GM23338 (cell line): ENCODE measurements at regions not wholly inside any gene's neighbourhood (a gene's known extent, or its start where the extent isn't known, plus 50 kb on each side); places are given as distances from the start of the nearest gene placed in this dataset.

Experiments used
- CREB1 ChIP-seq: fragments of 250-450 bp; sonication (Bioruptor Pico); IDR thresholded peaks from 2 replicates; pipeline ENCODE4 v1.5.0; 2020; ENCODE audit warnings: low read depth, mild to moderate bottlenecking, moderate library complexity
- EZH2 ChIP-seq: fragments of 200-600 bp; sonication (generic); IDR thresholded peaks from one replicate; pipeline ENCODE4 v1.8.0; 2017; ENCODE audit warnings: antibody characterized with exemption, mild to moderate bottlenecking, low read depth; ENCODE audit not compliant: unreplicated experiment
- EZH2phosphoT487 ChIP-seq: fragments of 200-600 bp; sonication (generic); IDR thresholded peaks from one replicate; pipeline ENCODE4 v1.8.1; 2018; ENCODE audit warnings: antibody characterized with exemption; ENCODE audit not compliant: unreplicated experiment
- JUNB ChIP-seq: IDR thresholded peaks from one replicate; pipeline ENCODE4 v1.6.1; 2016; ENCODE audit warnings: antibody characterized with exemption; ENCODE audit not compliant: unreplicated experiment
- POLR2AphosphoS5 ChIP-seq: IDR thresholded peaks from 2 replicates; pipeline ENCODE4 v1.6.1; 2016; ENCODE audit warnings: antibody characterized with exemption, low read depth
- STAT1 ChIP-seq: IDR thresholded peaks from one replicate; pipeline ENCODE4 v1.6.1; 2016; ENCODE audit warnings: antibody characterized with exemption; ENCODE audit not compliant: unreplicated experiment
- ZNF114 ChIP-seq: fragments of 250-450 bp; sonication (Bioruptor Pico); IDR thresholded peaks from 2 replicates; pipeline ENCODE4 v1.5.0; 2020; ENCODE audit warnings: mild to moderate bottlenecking, moderate library complexity
- ZNF331 ChIP-seq: fragments of 250-450 bp; sonication (Bioruptor Pico); IDR thresholded peaks from 2 replicates; pipeline ENCODE4 v1.5.0; 2020; ENCODE audit warnings: low read depth, mild to moderate bottlenecking, moderate library complexity
- TF ChIP-seq, protein P1 (sequence below), 2 experiments: fragments of 200-600 bp in 1 of 2; sonication (generic) in 1 of 2; conservative IDR thresholded peaks; 2 replicates each; pipeline versions ENCODE4 v1.5.1 to v1.6.1; 2016 to 2017; ENCODE audit warnings: antibody characterized with exemption in 2 of 2, low read depth in 2 of 2, mild to moderate bottlenecking in 2 of 2, moderate library complexity in 1 of 2
- TF ChIP-seq, protein P2 (sequence below): IDR thresholded peaks from one replicate; pipeline ENCODE4 v1.6.1; 2018; ENCODE audit warnings: antibody characterized with exemption; ENCODE audit not compliant: unreplicated experiment
- TF ChIP-seq, protein P3 (sequence below): IDR thresholded peaks from 2 replicates; pipeline ENCODE4 v1.6.1; 2016; ENCODE audit warnings: antibody characterized with exemption

DNA sequence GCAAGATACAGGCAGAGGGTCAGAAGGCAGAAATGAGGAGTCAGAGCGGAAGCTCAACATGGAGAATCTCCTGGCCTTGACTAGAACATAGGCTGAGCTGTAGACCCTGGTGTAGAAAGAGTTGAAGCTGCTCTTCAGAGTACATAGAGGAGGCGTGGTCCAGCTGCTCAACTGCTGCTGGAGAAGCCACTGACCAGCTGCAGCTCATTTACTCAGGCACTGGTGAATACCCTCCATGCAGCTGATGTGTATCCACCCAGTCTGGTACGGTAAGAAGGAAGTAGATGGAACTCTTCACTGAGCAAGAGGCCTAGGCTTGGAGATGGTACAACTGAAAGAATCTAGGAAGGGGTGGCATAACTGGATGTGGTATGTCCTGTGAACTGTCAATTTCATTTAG, 148.8 kb upstream of the DHRS4 start:
- TF ChIP-seq, protein P1, sequence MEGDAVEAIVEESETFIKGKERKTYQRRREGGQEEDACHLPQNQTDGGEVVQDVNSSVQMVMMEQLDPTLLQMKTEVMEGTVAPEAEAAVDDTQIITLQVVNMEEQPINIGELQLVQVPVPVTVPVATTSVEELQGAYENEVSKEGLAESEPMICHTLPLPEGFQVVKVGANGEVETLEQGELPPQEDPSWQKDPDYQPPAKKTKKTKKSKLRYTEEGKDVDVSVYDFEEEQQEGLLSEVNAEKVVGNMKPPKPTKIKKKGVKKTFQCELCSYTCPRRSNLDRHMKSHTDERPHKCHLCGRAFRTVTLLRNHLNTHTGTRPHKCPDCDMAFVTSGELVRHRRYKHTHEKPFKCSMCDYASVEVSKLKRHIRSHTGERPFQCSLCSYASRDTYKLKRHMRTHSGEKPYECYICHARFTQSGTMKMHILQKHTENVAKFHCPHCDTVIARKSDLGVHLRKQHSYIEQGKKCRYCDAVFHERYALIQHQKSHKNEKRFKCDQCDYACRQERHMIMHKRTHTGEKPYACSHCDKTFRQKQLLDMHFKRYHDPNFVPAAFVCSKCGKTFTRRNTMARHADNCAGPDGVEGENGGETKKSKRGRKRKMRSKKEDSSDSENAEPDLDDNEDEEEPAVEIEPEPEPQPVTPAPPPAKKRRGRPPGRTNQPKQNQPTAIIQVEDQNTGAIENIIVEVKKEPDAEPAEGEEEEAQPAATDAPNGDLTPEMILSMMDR (conservative IDR thresholded peaks at IDR 0.05; ENCODE audit: low read depth in 2 of 2), result no peak
- no peak for TF ChIP-seq EZH2phosphoT487
- no peak for TF ChIP-seq CREB1
- TF ChIP-seq, protein P2, sequence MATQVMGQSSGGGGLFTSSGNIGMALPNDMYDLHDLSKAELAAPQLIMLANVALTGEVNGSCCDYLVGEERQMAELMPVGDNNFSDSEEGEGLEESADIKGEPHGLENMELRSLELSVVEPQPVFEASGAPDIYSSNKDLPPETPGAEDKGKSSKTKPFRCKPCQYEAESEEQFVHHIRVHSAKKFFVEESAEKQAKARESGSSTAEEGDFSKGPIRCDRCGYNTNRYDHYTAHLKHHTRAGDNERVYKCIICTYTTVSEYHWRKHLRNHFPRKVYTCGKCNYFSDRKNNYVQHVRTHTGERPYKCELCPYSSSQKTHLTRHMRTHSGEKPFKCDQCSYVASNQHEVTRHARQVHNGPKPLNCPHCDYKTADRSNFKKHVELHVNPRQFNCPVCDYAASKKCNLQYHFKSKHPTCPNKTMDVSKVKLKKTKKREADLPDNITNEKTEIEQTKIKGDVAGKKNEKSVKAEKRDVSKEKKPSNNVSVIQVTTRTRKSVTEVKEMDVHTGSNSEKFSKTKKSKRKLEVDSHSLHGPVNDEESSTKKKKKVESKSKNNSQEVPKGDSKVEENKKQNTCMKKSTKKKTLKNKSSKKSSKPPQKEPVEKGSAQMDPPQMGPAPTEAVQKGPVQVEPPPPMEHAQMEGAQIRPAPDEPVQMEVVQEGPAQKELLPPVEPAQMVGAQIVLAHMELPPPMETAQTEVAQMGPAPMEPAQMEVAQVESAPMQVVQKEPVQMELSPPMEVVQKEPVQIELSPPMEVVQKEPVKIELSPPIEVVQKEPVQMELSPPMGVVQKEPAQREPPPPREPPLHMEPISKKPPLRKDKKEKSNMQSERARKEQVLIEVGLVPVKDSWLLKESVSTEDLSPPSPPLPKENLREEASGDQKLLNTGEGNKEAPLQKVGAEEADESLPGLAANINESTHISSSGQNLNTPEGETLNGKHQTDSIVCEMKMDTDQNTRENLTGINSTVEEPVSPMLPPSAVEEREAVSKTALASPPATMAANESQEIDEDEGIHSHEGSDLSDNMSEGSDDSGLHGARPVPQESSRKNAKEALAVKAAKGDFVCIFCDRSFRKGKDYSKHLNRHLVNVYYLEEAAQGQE, result no peak
- no peak for TF ChIP-seq POLR2AphosphoS5
- TF ChIP-seq JUNB, result no peak
- TF ChIP-seq EZH2, result no peak
- TF ChIP-seq ZNF331 (CRISPR knock-in tag), result no peak
- no peak for TF ChIP-seq STAT1
- TF ChIP-seq ZNF114 (CRISPR knock-in tag), result no peak
- TF ChIP-seq, protein P3, sequence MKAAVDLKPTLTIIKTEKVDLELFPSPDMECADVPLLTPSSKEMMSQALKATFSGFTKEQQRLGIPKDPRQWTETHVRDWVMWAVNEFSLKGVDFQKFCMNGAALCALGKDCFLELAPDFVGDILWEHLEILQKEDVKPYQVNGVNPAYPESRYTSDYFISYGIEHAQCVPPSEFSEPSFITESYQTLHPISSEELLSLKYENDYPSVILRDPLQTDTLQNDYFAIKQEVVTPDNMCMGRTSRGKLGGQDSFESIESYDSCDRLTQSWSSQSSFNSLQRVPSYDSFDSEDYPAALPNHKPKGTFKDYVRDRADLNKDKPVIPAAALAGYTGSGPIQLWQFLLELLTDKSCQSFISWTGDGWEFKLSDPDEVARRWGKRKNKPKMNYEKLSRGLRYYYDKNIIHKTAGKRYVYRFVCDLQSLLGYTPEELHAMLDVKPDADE, result no peak
